ENCODE measurements at regions not wholly inside any gene's neighbourhood (a gene's known extent, or its start where the extent isn't known, plus 50 kb on each side); places are given as distances from the start of the nearest gene placed in this dataset.

DNA sequence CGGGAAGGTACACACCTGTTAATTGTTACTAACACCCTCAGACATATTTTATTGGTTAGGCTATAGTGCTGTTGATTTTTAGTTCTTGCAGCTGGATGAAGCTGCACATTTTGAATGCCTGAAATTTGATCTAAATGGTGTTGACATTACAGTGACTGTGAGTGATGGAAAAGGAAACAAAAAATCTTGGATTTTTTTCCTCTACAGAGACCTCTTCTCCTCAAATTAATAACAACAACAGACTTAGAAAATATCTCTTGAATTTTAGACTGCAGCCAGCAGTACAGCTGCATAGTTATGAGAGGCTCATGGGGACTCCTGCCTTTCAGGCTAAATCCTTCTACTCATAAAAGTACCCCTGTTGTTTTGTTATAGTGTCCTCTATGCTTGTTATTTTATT is 500.5 kb upstream of the SPRY2 start:
- Mint-ChIP-seq H3K4me1 (no peaks in the 10 kb centered on the region), H3K9me3 (peaks cover 1% of the 10 kb centered on the region), H3K27me3 (no peaks in the 10 kb centered on the region), H3K4me3 (no peak overlapping the region), H3K36me3 (ENCODE audit: low read depth) (no peaks in the 10 kb centered on the region), H3K27ac (no peak overlapping the region)
- intact Hi-C loops (cut with micrococcal nuclease), result no loop called here
- CTCF ChIA-PET, result no interaction called here
- ATAC-seq (ENCODE audit: low read depth) (no peak), DNase-seq (no peak)
- TF ChIP-seq, protein P1, sequence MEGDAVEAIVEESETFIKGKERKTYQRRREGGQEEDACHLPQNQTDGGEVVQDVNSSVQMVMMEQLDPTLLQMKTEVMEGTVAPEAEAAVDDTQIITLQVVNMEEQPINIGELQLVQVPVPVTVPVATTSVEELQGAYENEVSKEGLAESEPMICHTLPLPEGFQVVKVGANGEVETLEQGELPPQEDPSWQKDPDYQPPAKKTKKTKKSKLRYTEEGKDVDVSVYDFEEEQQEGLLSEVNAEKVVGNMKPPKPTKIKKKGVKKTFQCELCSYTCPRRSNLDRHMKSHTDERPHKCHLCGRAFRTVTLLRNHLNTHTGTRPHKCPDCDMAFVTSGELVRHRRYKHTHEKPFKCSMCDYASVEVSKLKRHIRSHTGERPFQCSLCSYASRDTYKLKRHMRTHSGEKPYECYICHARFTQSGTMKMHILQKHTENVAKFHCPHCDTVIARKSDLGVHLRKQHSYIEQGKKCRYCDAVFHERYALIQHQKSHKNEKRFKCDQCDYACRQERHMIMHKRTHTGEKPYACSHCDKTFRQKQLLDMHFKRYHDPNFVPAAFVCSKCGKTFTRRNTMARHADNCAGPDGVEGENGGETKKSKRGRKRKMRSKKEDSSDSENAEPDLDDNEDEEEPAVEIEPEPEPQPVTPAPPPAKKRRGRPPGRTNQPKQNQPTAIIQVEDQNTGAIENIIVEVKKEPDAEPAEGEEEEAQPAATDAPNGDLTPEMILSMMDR (IDR thresholded peaks at IDR 0.05), result no peak
- POLR2A ChIA-PET, result no interaction called here

DNA sequence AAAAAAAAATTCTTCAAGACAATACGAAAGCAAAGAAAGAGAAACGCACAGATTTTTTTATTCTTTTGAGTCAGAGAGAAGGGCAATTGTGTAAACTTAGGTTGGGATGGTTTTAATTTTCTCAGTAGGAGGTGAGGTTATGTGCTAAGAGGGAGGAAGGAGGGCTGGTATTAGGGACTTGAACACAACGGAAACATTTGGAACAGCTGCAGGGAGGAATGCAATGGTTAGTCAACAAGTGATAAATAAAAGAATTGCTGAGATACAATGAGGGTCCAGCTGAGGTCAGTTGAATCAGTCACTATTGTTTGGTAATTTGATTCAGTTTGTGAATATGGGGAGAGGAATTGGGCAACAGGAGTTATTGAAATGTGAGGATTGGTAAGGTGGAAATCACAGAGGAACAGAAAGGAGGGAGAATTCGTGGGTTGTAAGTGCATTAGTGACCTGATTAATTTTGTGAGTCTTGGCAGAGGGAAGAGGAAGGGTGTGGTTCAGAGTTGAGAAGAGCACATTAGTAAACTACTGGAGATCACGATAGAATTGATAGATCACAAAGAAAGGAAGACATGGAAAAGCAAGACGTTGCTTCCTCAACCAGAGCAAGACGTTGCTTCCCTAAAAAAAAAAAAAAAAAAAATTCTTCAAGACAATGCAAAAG is 499.5 kb upstream of the SPRY2 start:
- DNase-seq (no peak), ATAC-seq (ENCODE audit: low read depth) (no peak)
- TF ChIP-seq, protein P1 (IDR thresholded peaks at IDR 0.05), result no peak
- intact Hi-C loops (cut with micrococcal nuclease), result no loop called here
- no peaks in the 10 kb centered on the region for H3K4me1 Mint-ChIP-seq
- H3K36me3 Mint-ChIP-seq (ENCODE audit: low read depth), result no peaks in the 10 kb centered on the region
- ChIA-PET CTCF (no interaction called here), POLR2A (no interaction called here)
- peaks cover 4% of the 10 kb centered on the region for H3K9me3 Mint-ChIP-seq
- no peak overlapping the region for H3K4me3 Mint-ChIP-seq
- no peak overlapping the region for H3K27ac Mint-ChIP-seq
- H3K27me3 Mint-ChIP-seq, result no peaks in the 10 kb centered on the region

- ChIA-PET CTCF (no interaction called here), POLR2A (no interaction called here)
- Mint-ChIP-seq H3K27ac (no peak overlapping the region), H3K4me3 (no peak overlapping the region), H3K4me1 (no peaks in the 10 kb centered on the region), H3K36me3 (ENCODE audit: low read depth) (no peaks in the 10 kb centered on the region), H3K9me3 (peaks cover 14% of the 10 kb centered on the region), H3K27me3 (no peaks in the 10 kb centered on the region)
- TF ChIP-seq, protein P1 (IDR thresholded peaks at IDR 0.05), result no peak
- ATAC-seq (ENCODE audit: low read depth), result no peak
- intact Hi-C loops (cut with micrococcal nuclease), result no loop called here
- DNase-seq, result no peak
Measured at GRCh38 chr13:80835902-80836301, 495.0 kb upstream of the SPRY2 start.

DNA sequence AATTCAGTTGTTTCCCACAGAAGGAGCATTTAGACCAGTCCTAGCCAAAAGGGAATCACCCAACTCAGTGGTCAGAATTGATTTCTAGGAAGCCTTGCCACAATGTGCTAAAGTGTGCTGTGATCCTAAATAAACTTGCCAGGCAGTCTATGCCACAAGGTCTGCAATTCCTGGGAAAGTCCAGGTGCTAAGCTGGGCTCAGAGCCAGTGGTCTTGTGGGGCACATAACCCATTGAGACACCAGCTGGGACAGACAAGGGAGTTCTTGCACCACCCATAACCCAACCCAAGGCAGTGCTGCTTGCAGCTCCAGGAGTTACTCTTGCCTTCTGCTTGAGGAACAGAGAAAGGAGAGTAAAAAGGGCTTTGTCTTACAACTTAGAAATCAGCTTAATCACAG is 489.5 kb upstream of the SPRY2 start:
- TF ChIP-seq, protein P1 (IDR thresholded peaks at IDR 0.05), result no peak
- POLR2A ChIA-PET, result no interaction called here

GRCh38 chr13:80828759-80829158 is 487.8 kb upstream of the SPRY2 start:
- Mint-ChIP-seq H3K9me3 (peaks cover 31% of the 10 kb centered on the region), H3K36me3 (ENCODE audit: low read depth) (no peaks in the 10 kb centered on the region), H3K27ac (no peak overlapping the region), H3K4me3 (no peak overlapping the region), H3K4me1 (no peaks in the 10 kb centered on the region), H3K27me3 (no peaks in the 10 kb centered on the region)
- ChIA-PET POLR2A (no interaction called here), CTCF (no interaction called here)
- ATAC-seq (ENCODE audit: low read depth) (no peak), DNase-seq (no peak)
- intact Hi-C loops (cut with micrococcal nuclease), result no loop called here
- TF ChIP-seq, protein P1 (IDR thresholded peaks at IDR 0.05), result no peak

More for the DNA sequence above, 489.5 kb upstream of the SPRY2 start:
- H3K4me3 Mint-ChIP-seq, result no peak overlapping the region
- H3K27me3 Mint-ChIP-seq, result no peaks in the 10 kb centered on the region
- no peaks in the 10 kb centered on the region for H3K4me1 Mint-ChIP-seq
- no peak overlapping the region for H3K27ac Mint-ChIP-seq
- DNase-seq (no peak), ATAC-seq (ENCODE audit: low read depth) (no peak)
- peaks cover 31% of the 10 kb centered on the region for H3K9me3 Mint-ChIP-seq
- CTCF ChIA-PET, result no interaction called here
- H3K36me3 Mint-ChIP-seq (ENCODE audit: low read depth), result no peaks in the 10 kb centered on the region
- intact Hi-C loops (cut with micrococcal nuclease), result no loop called here
